ENCODE measurements at regions not wholly inside any gene's neighbourhood (a gene's known extent, or its start where the extent isn't known, plus 50 kb on each side); places are given as distances from the start of the nearest gene placed in this dataset.

- TF ChIP-seq CTCF (IDR thresholded peaks at IDR 0.05 in 4 of 5, conservative IDR thresholded peaks at IDR 0.05 in 1 of 5), result no peak
- TF ChIP-seq POLR2A (IDR thresholded peaks at IDR 0.05), result no peak
These were observed 672.3 kb downstream of the LRRC70 start for GRCh38 chr5:63250939-63251338.
